PC-3 (cell line): ENCODE measurements at regions not wholly inside any gene's neighbourhood (a gene's known extent, or its start where the extent isn't known, plus 50 kb on each side); places are given as distances from the start of the nearest gene placed in this dataset.
"Not testable (repeated sequence)": the region's sequence is repeated elsewhere in the genome, so short reads cannot be mapped to it uniquely, and the experiment has no call there.

Experiments used
- ATAC-seq: fragments of 200-7000 bp; cut with Tn5 transposase; 2 replicates; pipeline ENCODE4 v1.9.1; 2020; ENCODE audit warnings: mild to moderate bottlenecking, moderate library complexity
- BruUV-seq: library from RNA; stranded (reverse); fragments of 400-500 nt; replicated peaks from 2 replicates; lab custom pipeline; 2021; lab: Mats Ljungman, UMichigan
- CTCF ChIA-PET: fragments of 300-600 bp; sonication (Branson Sonifier 250); formaldehyde crosslinking; loops from one replicate; lab custom pipeline; 2022; ENCODE audit warnings: antibody characterized with exemption; lab: Charles Lee
- POLR2A ChIA-PET: fragments of 300-600 bp; sonication (Branson Sonifier 250); formaldehyde crosslinking; loops from one replicate; lab custom pipeline; 2022; ENCODE audit warnings: antibody characterized with exemption; ENCODE audit not compliant: unreplicated experiment; lab: Charles Lee
- DNase-seq: peaks from one replicate; pipeline ENCODE4 v3.0.0-alpha.2; 2015
- H2AFZ ChIP-seq: fragments of 300-600 bp; sonication (generic); 2 replicates; pipeline ENCODE4 v1.6.0; 2016; ENCODE audit warnings: antibody characterized with exemption, low read length
- H3F3A ChIP-seq: fragments of 300-600 bp; sonication (generic); one replicate; pipeline ENCODE4 v1.6.0; 2017; ENCODE audit warnings: antibody characterized with exemption, low read length, control low read depth, mild to moderate bottlenecking; ENCODE audit not compliant: unreplicated experiment
- H3K27ac ChIP-seq: fragments of 300-600 bp; sonication (generic); 2 replicates; pipeline ENCODE4 v1.5.1; 2016; ENCODE audit warnings: mild to moderate bottlenecking, low read length
- H3K27me3 ChIP-seq: fragments of 300-600 bp; sonication (generic); 2 replicates; pipeline ENCODE4 v1.6.1; 2016; ENCODE audit warnings: low read length, mixed read lengths
- H3K36me3 ChIP-seq: fragments of 300-600 bp; sonication (generic); 2 replicates; pipeline ENCODE4 v1.6.1; 2016; ENCODE audit warnings: low read depth, mixed run types, low read length, mixed read lengths
- H3K4me1 ChIP-seq: fragments of 300-600 bp; sonication (generic); 2 replicates; pipeline ENCODE4 v1.5.1; 2016; ENCODE audit warnings: low read length; ENCODE audit not compliant: insufficient read depth
- H3K4me2 ChIP-seq: fragments of 300-600 bp; sonication (generic); 2 replicates; pipeline ENCODE4 v1.6.0; 2016; ENCODE audit warnings: low read length
- H3K4me3 ChIP-seq: fragments of 300-600 bp; sonication (generic); 2 replicates; pipeline ENCODE4 v1.5.1; 2016; ENCODE audit warnings: mild to moderate bottlenecking, low read length, mixed read lengths
- H3K79me2 ChIP-seq: fragments of 300-600 bp; sonication (generic); 2 replicates; pipeline ENCODE4 v1.6.1; 2017; ENCODE audit warnings: low read length, mixed read lengths
- H3K9ac ChIP-seq: fragments of 300-600 bp; sonication (generic); 2 replicates; pipeline ENCODE4 v1.6.0; 2016; ENCODE audit warnings: mild to moderate bottlenecking, low read length
- H3K9me2 ChIP-seq: fragments of 300-600 bp; sonication (generic); replicated peaks from 2 replicates; pipeline ENCODE4 v1.6.1; 2016; ENCODE audit warnings: mixed run types, low read length, mixed read lengths
- H3K9me3 ChIP-seq: fragments of 300-600 bp; sonication (generic); 2 replicates; pipeline ENCODE4 v1.6.1; 2016; ENCODE audit warnings: low read length, mixed read lengths
- H4K20me1 ChIP-seq: fragments of 300-600 bp; sonication (generic); 2 replicates; pipeline ENCODE4 v1.6.1; 2016; ENCODE audit warnings: low read length, mixed read lengths
- CTCF ChIP-seq: fragments of 300-600 bp; sonication (generic); conservative IDR thresholded peaks from 2 replicates; pipeline ENCODE4 v1.5.1; 2017; ENCODE audit warnings: antibody characterized with exemption, low read depth, mild to moderate bottlenecking, low read length
- EZH2 ChIP-seq: fragments of 300-600 bp; sonication (generic); IDR thresholded peaks from one replicate; pipeline ENCODE4 v1.6.1; 2017; ENCODE audit warnings: antibody characterized with exemption, mild to moderate bottlenecking, low read length; ENCODE audit not compliant: unreplicated experiment
- EZH2phosphoT487 ChIP-seq: fragments of 300-600 bp; sonication (generic); IDR thresholded peaks from 2 replicates; pipeline ENCODE4 v1.6.1; 2018; ENCODE audit warnings: mild to moderate bottlenecking, antibody characterized with exemption, low read length, borderline replicate concordance
- intact Hi-C: fragments of 100-400 bp; cut with micrococcal nuclease; formaldehyde crosslinking; loops from 2 replicates; pipeline ENCODE4 v1.9.0; 2023

GRCh38 chr7:20075992-20076820 is 141.0 kb downstream of the MACC1 start:
- no peak overlapping the region for H3K27ac ChIP-seq
- H4K20me1 ChIP-seq = no peaks in the 10 kb centered on the region
- ATAC-seq (no peak), DNase-seq (no peak)
- H3K27me3 ChIP-seq = no peaks in the 10 kb centered on the region
- no peaks in the 10 kb centered on the region for H3K9me2 ChIP-seq
- H3K9ac ChIP-seq = no peak overlapping the region
- no peaks in the 10 kb centered on the region for H3K79me2 ChIP-seq
- intact Hi-C loops = no loop called here
- TF ChIP-seq EZH2phosphoT487 (no peak), EZH2 (no peak), CTCF (no peak)
- ChIA-PET CTCF (interaction anchor here (0.5 kb wide), 1 partner anchor 576 kb away, joined by 4 read pairs; no protein-coding TSS in a partner anchor), POLR2A (no interaction called here)
- no peaks in the 10 kb centered on the region for H3K4me1 ChIP-seq
- no peaks in the 10 kb centered on the region for H3K9me3 ChIP-seq
- no peaks in the 10 kb centered on the region for H3K36me3 ChIP-seq
- H3K4me3 ChIP-seq = no peak overlapping the region
- no peaks in the 10 kb centered on the region for H3F3A ChIP-seq
- no peak overlapping the region for H2AFZ ChIP-seq
- BruUV-seq = no TSS peak
- H3K4me2 ChIP-seq = no peak overlapping the region

GRCh38 chr7:20075440-20075839 is 141.7 kb downstream of the MACC1 start:
- Histone ChIP-seq H2AFZ (no peak overlapping the region), H3K4me1 (no peaks in the 10 kb centered on the region), H3K9me2 (no peaks in the 10 kb centered on the region), H3K79me2 (no peaks in the 10 kb centered on the region), H3K9me3 (no peaks in the 10 kb centered on the region), H3K36me3 (no peaks in the 10 kb centered on the region), H3K9ac (no peak overlapping the region), H3K4me3 (no peak overlapping the region), H3K27me3 (no peaks in the 10 kb centered on the region), H4K20me1 (no peaks in the 10 kb centered on the region), H3K4me2 (no peak overlapping the region), H3K27ac (no peak overlapping the region), H3F3A (no peaks in the 10 kb centered on the region)
- ChIA-PET CTCF (no interaction called here), POLR2A (no interaction called here)
- no TSS peak for BruUV-seq
- intact Hi-C loops = no loop called here
- no peak for ATAC-seq
- no peak for TF ChIP-seq CTCF
- no peak for TF ChIP-seq EZH2phosphoT487
- TF ChIP-seq EZH2 = no peak
- DNase-seq = no peak

- H3K9ac ChIP-seq, H3K27me3 ChIP-seq, H3K9me2 ChIP-seq, H3F3A ChIP-seq, H3K9me3 ChIP-seq, H2AFZ ChIP-seq, DNase-seq, POLR2A ChIA-PET, H3K4me2 ChIP-seq, H3K79me2 ChIP-seq, ATAC-seq, CTCF ChIA-PET, H3K4me3 ChIP-seq, H4K20me1 ChIP-seq, H3K36me3 ChIP-seq, H3K4me1 ChIP-seq, H3K27ac ChIP-seq, intact Hi-C loops, BruUV-seq: not testable (repeated sequence)
Measured at GRCh38 chr7:20068004-20068403, 149.2 kb downstream of the MACC1 start.
